Right lobe of liver (tissue), 4 donors: ENCODE measurements at regions not wholly inside any gene's neighbourhood (a gene's known extent, or its start where the extent isn't known, plus 50 kb on each side); places are given as distances from the start of the nearest gene placed in this dataset.

ENCODE experiments used
- CTCF ChIP-seq, 4 donors: fragments of 200-600 bp in 3 of 4; fragments of 450-650 bp in 1 of 4; IDR thresholded peaks; one replicate each; pipeline versions ENCODE4 v1.5.1 to v1.8.0; 2016 to 2022; ENCODE audit warnings: antibody characterized with exemption in 4 of 4, mild to moderate bottlenecking in 2 of 4
- POLR2A ChIP-seq: fragments of 450-650 bp; IDR thresholded peaks from one replicate; pipeline ENCODE4 v1.6.1; 2017; ENCODE audit warnings: antibody characterized with exemption, mild to moderate bottlenecking
- donor health status: DM: no; HTN: no; CAD: no.
- donor health status: DM: no; HTN: no; CAD: no.
- donor health status: DM: no; HTN: yes; CAD: no.

GRCh38 chr11:101345891-101346290, 216.3 kb upstream of the PGR start:
- TF ChIP-seq POLR2A, result no peak
- TF ChIP-seq CTCF (IDR thresholded peaks at IDR 0.05), result no peak
